ENCODE measurements at regions not wholly inside any gene's neighbourhood (a gene's known extent, or its start where the extent isn't known, plus 50 kb on each side); places are given as distances from the start of the nearest gene placed in this dataset.

- in situ Hi-C loops (cut with HindIII; ENCODE audit: low pct_unique_long_range_greater_than_20kb, low sequenced_read_pairs), result no loop called here
- no peak for DNase-seq (ENCODE audit: low read depth, low spot score)
These were observed 1888.0 kb upstream of the CDH9 start for GRCh38 chr5:28926422-28926821.

DNA sequence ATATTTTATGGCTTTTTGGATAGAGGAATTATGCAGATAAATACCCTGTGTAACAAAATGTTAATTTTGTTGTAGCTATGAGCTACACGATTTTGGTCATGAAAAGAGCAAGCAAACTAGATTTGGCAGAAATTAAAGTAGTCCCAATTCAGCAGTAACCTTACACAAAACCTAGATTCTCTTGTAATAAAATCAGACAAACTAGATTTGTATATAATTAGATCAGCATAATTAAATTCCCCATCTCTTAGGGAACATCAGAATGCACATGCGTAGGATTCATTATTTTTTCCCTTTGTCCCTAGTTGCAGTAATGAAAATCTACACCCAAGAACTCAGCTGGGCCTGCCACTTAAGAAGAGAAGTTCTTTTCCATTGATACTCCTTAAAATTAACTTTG lies 1879.2 kb upstream of the CDH9 start:
- in situ Hi-C loops (cut with HindIII; ENCODE audit: low pct_unique_long_range_greater_than_20kb, low sequenced_read_pairs), result no loop called here

DNA sequence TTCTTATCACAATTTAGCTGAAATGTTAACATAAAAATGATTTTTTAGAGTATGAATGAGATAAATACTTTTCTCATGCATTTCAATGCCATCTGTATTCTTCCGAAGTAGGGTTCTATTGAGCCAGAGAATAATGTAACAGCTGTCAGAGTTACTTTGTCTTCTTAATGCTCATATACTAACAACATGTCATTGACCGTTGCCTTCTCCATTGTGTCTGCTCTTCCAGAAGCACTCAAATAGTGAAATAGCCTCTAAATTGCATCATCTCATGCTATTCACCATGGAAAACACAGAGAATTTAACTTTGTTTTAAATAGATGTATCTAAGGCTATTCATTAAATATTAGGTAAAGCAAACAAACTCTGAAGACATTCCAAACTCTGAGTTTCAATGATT lies 1875.9 kb upstream of the CDH9 start:
- in situ Hi-C loops (cut with HindIII; ENCODE audit: low pct_unique_long_range_greater_than_20kb, low sequenced_read_pairs), result no loop called here

More for the DNA sequence above, 1879.2 kb upstream of the CDH9 start:
- no peak for DNase-seq (ENCODE audit: low read depth, low spot score)

GRCh38 chr5:28903643-28904042 lies 1865.3 kb upstream of the CDH9 start:
- no peak for DNase-seq (ENCODE audit: low read depth, low spot score)
- in situ Hi-C loops (cut with HindIII; ENCODE audit: low pct_unique_long_range_greater_than_20kb, low sequenced_read_pairs), result no loop called here

More for the DNA sequence above, 1875.9 kb upstream of the CDH9 start:
- DNase-seq (ENCODE audit: low read depth, low spot score), result no peak

DNA sequence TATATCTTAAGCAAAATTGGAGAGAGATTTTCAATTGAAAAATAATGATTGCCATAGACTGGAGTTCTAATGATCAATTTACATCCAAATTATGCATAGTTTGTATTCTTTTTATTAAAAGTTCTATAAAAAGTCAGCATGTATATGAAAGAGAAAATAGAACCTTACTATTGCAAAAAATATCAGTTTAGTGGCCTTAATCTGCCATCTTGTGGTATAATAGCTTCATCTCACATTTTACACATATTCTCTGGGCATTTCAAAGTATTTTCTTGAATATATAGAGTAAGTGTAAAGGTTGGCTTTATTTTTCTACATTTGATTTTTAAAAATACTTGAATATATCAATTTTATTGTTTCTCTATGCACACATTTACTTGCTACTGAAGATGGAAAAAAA lies 1858.6 kb upstream of the CDH9 start:
- in situ Hi-C loops (cut with HindIII; ENCODE audit: low pct_unique_long_range_greater_than_20kb, low sequenced_read_pairs), result no loop called here
- peak; percentile 49 for DNase-seq (ENCODE audit: low read depth, low spot score)

DNA sequence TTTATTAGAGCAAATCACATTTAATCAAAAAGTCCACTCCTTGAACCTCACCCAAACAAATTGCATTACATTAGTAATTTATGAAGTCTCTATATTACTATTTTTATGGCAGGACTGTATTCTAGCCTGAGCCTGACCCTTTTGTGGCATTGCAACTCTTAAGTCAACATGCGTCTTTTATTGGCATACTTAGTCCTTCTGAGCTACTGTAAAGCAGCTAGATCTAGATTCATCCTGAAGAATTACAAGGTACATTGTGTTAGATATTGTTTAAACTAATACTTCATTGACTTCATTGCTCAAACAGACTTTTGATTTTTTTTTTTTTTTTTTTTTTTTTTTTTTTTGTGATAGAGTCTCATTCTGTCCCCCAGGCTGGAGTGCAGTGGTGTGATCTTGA lies 1842.5 kb upstream of the CDH9 start:
- no peak for DNase-seq (ENCODE audit: low read depth, low spot score)
- in situ Hi-C loops (cut with HindIII; ENCODE audit: low pct_unique_long_range_greater_than_20kb, low sequenced_read_pairs), result no loop called here

GRCh38 chr5:28877050-28877449 lies 1838.7 kb upstream of the CDH9 start:
- in situ Hi-C loops (cut with HindIII; ENCODE audit: low pct_unique_long_range_greater_than_20kb, low sequenced_read_pairs), result no loop called here
- DNase-seq (ENCODE audit: low read depth, low spot score), result no peak

- in situ Hi-C loops (cut with HindIII; ENCODE audit: low pct_unique_long_range_greater_than_20kb, low sequenced_read_pairs), result no loop called here
- DNase-seq (ENCODE audit: low read depth, low spot score), result no peak
These were observed 1825.6 kb upstream of the CDH9 start for GRCh38 chr5:28864006-28864405.

GRCh38 chr5:28862860-28863196 lies 1824.4 kb upstream of the CDH9 start:
- in situ Hi-C loops (cut with HindIII; ENCODE audit: low pct_unique_long_range_greater_than_20kb, low sequenced_read_pairs), result no loop called here
- DNase-seq (ENCODE audit: low read depth, low spot score), result no peak

- in situ Hi-C loops (cut with HindIII; ENCODE audit: low pct_unique_long_range_greater_than_20kb, low sequenced_read_pairs), result no loop called here
- no peak for DNase-seq (ENCODE audit: low read depth, low spot score)
These were observed 1823.9 kb upstream of the CDH9 start for GRCh38 chr5:28862137-28862859.

DNA sequence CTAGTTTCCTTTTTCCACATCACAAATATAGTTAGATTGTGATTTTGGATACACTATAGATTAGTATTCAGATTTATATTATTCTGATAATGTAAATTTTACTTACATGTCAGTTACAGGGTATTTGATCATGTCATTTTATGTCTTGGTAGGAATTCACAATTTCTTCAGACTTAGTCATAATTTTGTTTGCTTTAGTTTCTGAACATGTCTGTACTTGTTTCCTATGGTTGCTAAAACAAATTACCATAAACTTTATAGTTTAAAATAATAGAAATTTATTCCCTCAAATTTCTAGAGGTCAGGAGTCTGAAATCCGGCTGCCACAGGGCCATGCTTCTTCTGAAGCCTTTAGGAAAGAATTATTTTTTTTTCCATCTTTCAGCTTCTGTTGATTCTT lies 1817.2 kb upstream of the CDH9 start:
- DNase-seq (ENCODE audit: low read depth, low spot score), result no peak
- in situ Hi-C loops (cut with HindIII; ENCODE audit: low pct_unique_long_range_greater_than_20kb, low sequenced_read_pairs), result no loop called here

- in situ Hi-C loops (cut with HindIII; ENCODE audit: low pct_unique_long_range_greater_than_20kb, low sequenced_read_pairs), result no loop called here
- peak; percentile 49 for DNase-seq (ENCODE audit: low read depth, low spot score)
These were observed 1812.0 kb upstream of the CDH9 start for GRCh38 chr5:28850320-28850921.

DNA sequence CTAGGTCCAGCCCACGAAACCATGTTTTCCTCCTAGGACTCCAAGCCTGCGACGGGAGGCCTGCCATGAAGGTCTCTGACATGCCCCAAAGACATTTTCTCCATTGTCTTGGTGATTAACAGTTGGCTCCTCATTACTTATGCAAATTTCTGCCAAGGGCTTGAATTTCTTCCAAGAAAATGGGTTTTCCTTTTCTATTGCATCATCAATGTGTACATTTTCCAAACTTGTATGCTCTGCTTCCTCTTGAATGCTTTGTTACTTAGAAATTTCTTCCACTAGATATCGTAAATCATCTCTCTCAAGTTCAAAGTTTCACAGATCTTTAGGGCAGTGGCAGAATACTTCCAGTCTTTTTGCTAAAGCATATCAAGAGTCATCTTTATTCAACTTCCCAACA lies 1792.7 kb upstream of the CDH9 start:
- in situ Hi-C loops (cut with HindIII; ENCODE audit: low pct_unique_long_range_greater_than_20kb, low sequenced_read_pairs), result no loop called here
- no peak for DNase-seq (ENCODE audit: low read depth, low spot score)

GRCh38 chr5:28823231-28823630 lies 1784.8 kb upstream of the CDH9 start:
- in situ Hi-C loops (cut with HindIII; ENCODE audit: low pct_unique_long_range_greater_than_20kb, low sequenced_read_pairs), result no loop called here
- no peak for DNase-seq (ENCODE audit: low read depth, low spot score)

DNA sequence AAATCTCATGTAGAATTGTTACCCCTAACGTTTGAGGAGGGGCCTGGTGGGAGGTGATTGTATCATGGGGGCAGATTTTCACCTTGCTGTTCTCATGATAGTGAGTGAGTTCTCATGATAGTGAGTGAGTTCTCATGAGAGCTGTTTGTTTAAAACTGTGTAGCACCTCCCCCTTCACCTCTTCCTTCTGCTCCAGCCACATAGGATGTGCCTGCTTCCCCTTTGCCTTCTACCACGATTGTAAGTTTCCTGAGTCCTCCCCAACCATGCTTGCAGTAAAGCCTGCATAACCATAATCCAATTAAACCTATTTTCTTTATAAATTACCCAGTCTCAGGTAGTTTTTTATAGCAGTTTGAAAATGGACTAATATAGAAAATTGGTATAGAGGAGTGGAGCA lies 1783.7 kb upstream of the CDH9 start:
- in situ Hi-C loops (cut with HindIII; ENCODE audit: low pct_unique_long_range_greater_than_20kb, low sequenced_read_pairs), result no loop called here
- DNase-seq (ENCODE audit: low read depth, low spot score), result no peak

- in situ Hi-C loops (cut with HindIII; ENCODE audit: low pct_unique_long_range_greater_than_20kb, low sequenced_read_pairs), result no loop called here
- DNase-seq (ENCODE audit: low read depth, low spot score), result peak; percentile 50
These were observed 1772.4 kb upstream of the CDH9 start for GRCh38 chr5:28810751-28811136.

GRCh38 chr5:28809811-28810750 lies 1771.7 kb upstream of the CDH9 start:
- DNase-seq (ENCODE audit: low read depth, low spot score), result peak; percentile 48
- in situ Hi-C loops (cut with HindIII; ENCODE audit: low pct_unique_long_range_greater_than_20kb, low sequenced_read_pairs), result no loop called here

DNA sequence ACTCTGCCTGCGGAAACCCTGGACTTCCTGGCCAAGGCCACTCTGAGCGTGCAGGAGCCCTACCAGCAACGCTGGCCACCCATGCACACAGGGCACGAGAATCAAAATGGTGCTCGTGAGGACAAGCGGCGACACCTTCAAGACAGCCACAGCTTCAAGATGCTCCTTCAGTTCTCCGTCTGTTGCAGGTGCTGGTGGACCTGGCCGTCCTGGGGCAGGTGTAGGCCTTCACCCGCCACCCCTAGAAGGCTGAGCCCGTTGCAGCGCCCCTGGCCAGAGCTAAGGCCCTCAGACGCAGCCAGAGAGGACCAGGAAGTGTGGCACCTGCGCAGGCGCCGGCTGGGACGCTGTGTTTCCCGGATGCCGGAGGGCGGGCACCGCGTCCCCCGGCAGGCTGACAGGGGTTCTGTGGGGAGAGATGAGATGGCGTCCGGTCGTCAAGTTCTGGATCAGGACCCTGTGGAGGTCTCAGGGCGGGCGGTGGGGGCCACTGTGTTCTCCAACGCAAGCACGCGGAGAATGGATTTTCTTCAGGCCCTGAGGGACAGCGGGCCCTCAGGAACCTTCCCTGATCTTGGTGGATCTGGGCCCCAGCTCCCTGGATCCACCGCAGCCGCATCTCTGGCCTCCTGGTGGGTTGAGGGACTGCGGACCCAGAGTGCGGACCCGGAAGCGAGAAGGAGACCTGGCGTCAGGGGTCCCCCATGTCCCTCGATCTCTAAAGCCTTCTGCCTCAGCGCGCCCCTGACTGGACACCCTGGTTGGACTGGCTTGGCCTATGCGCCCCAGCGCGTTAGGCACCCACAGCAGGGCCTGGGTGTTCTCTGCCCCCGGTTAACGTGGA lies 1770.8 kb upstream of the CDH9 start:
- DNase-seq (ENCODE audit: low read depth, low spot score), result peak; percentile 45
- in situ Hi-C loops (cut with HindIII; ENCODE audit: low pct_unique_long_range_greater_than_20kb, low sequenced_read_pairs), result no loop called here

Measured in SK-MEL-5 (cell line).